Islet precursor cell (in vitro differentiated cells): ENCODE measurements at regions not wholly inside any gene's neighbourhood (a gene's known extent, or its start where the extent isn't known, plus 50 kb on each side); places are given as distances from the start of the nearest gene placed in this dataset.
"Not testable (repeated sequence)": the region's sequence is repeated elsewhere in the genome, so short reads cannot be mapped to it uniquely, and the experiment has no call there.

Source experiments
- DNase-seq: peaks from one replicate; pipeline ENCODE4 v3.0.0-alpha.2; 2018

- peak; percentile 1 for DNase-seq
These were observed 158.3 kb upstream of the WSCD1 start for GRCh38 chr17:5911919-5912318.

DNA sequence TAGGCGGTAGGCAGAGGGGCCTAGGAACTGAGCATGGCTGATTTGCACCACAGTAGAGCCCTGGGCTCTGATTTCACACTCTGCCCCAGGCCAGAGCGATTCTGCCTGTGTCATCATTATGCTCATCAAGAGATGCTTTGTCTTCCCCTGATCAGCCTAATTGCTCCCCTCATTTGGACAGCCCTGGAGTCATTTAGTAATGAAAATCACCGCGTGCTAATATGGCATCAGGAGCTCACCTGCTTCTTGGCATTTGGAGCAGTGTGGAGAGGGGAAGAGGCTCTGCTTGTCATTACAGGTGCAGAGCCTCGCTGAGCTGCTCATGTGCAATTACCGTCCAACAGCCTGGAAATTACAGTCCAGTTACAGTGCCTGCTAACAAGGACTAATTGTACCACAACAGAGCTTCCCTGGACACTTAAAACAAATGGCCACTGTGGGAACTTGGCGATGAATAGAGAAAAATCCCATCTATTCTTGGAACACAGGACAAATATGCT is 157.1 kb upstream of the WSCD1 start:
- peak; percentile 48 for DNase-seq

- DNase-seq: no peak
These were observed 156.5 kb upstream of the WSCD1 start for GRCh38 chr17:5913641-5914040.

GRCh38 chr17:5915337-5915736 is 154.8 kb upstream of the WSCD1 start:
- DNase-seq: peak; percentile 23

GRCh38 chr17:5919089-5919488 is 151.1 kb upstream of the WSCD1 start:
- DNase-seq: peak; percentile 7

DNA sequence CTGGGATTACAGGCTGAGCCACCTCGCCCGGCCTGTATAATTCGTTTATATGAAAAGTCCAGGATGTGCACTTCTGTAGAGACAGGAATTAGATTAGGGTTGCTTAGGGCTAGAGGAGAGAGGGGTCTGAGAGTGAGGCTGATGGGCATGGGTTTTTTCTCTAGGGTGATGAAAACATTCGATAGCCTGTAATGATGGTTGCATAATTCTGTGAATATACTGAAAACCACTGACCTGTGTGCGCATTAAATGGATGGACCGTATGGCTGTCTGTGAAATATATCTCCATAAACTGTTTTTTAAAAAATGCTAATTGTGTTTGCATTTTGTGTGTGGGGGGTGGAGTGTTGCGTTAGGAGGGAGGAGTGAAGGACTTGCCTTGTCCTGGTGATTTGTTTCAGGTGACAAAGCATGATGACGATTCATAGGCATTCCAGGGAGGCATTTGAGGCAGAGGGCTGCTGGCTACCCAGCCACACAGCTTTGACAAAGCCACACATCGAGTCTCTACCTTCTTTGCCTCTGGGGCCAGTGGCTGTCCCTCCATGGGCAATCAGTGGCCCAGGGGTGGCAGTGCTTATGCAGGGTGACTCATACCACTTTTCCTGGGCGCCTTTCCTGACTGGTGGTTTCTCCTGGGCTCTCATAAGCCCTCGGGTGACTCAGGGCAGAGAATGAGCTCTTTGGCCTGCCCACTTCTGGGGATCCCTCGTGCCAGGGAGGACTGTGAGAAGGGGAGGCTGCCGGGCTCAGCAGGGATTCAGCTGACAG is 148.5 kb upstream of the WSCD1 start:
- peak; percentile 66 for DNase-seq

DNA sequence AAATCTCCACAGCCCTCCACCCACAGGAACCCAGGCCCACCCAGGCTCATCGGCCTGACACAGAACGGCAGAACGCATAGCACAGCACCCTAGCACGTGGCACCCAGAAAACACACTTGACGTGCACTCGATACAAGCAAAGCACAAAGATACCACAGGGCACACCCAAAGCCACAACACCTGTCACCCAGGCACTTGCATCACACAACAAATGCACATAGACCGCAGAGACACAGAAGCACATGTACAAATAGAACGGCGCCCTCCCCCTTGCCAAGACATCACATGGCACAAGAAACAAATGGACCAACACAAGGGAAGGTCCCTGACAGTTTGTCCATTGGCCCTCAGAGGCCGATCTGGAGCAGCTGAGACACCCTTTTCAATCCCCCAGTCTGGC is 147.7 kb upstream of the WSCD1 start:
- DNase-seq: no peak

DNA sequence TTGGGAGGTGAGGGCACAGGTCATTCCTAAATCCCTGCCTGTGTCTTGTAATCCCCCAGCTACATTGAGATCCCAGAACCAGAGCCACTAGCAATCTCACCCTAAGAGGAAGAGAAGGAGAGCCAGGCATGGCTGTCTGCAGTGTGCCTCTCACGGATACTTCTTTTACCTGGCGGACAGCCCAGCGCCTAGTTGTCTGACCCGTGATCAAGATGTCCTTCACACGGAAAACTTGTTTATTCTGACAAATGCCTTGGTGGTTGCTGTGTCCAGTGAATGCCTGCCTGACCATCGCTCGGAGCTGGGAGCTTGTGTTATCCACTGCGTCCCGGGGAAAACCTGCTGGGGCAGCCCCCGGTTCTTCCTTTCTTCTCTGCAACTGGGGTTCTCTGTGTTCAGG is 140.5 kb upstream of the WSCD1 start:
- no peak for DNase-seq

GRCh38 chr17:5930555-5930954 is 139.6 kb upstream of the WSCD1 start:
- not testable (repeated sequence) for DNase-seq

- DNase-seq: no peak
These were observed 138.6 kb upstream of the WSCD1 start for GRCh38 chr17:5931616-5932015.

- DNase-seq: no peak
These were observed 136.7 kb upstream of the WSCD1 start for GRCh38 chr17:5933430-5933829.

DNA sequence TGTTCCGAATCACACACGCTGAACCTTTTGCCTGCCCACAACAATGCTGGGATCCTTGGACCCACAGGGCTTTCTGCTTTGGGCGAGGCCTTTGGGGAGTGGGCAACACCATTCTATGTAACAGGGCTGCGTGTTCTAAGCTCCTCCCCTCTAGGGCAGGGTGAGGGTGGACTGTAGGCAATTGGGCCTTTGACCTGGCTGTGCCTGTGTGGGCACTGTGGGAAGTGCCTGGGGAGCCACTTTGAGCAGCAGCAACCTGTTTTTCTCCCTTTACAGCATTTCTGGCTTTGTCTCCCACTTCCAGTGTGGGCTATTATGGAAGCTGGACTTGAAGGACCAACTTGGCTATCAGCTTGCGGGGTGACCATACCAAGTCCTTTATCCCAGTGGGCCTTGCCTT is 128.9 kb upstream of the WSCD1 start:
- DNase-seq: peak; percentile 74

- DNase-seq: no peak
These were observed 127.5 kb upstream of the WSCD1 start for GRCh38 chr17:5942687-5943086.

DNA sequence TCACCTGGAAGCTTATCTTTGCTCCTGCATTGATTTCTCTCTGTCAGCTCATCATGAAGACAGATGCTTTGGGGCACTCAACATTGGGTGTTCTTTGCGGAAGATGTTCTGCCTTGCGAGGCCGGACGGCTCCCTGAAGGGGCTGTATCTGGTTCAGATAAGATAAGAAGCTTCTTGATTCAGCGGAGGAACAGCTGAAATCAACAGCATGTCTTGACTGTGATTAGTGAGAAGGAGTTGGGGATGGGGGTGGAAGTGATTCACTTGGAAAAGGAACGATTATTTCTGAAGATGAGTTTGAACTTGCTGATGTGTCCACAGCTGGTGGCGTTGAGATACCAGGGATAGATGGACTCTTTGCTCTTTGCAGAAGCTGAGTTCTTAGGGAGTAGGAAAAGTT is 126.9 kb upstream of the WSCD1 start:
- no peak for DNase-seq

- DNase-seq: no peak
These were observed 126.2 kb upstream of the WSCD1 start for GRCh38 chr17:5943982-5944381.

- no peak for DNase-seq
These were observed 122.4 kb upstream of the WSCD1 start for GRCh38 chr17:5947701-5948180.

GRCh38 chr17:5948811-5949210 is 121.4 kb upstream of the WSCD1 start:
- no peak for DNase-seq

DNA sequence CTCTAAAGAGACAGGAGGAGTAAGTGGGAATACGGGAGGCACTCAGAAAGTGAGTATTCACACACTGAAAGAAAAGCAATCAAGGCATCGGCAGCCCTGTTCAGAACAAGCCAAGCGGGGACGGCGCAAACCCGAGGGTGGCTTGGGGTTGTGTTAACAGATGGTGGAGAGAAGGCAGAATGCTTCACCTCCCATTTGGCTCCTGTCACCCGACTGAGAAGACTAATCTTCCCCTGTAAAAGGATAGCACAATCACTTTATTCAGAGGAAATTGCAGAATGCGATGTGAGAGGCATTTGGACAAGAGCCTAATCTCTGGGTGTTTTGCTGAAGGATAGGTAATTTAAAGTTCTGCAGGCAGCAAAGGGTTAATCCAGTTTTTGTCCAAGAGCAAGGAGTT is 119.3 kb upstream of the WSCD1 start:
- DNase-seq: no peak

GRCh38 chr17:5951912-5952311 is 118.3 kb upstream of the WSCD1 start:
- no peak for DNase-seq

DNA sequence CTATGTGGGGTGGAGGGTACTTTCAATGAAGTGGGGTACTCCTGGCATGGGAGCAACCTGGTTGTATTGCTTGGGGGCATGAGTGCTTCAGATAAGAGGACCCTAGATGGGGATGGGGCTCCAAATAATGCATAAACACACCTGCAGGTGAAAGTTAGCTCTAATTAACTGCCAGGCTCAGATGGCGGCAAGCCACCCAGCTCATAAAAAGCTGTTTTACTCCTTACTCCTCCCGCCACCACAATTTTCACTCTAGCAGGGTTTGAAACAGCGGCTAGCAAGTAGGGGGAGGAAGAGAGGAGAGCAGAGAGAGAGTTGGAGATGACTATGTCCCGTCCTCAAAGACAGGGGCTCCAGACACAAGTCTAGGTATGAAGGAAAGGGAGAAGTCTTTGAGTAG is 117.7 kb upstream of the WSCD1 start:
- DNase-seq: no peak

GRCh38 chr17:5955764-5956163 is 114.4 kb upstream of the WSCD1 start:
- DNase-seq: no peak

- DNase-seq: no peak
These were observed 111.3 kb upstream of the WSCD1 start for GRCh38 chr17:5958850-5959249.

GRCh38 chr17:5962371-5962770 is 107.8 kb upstream of the WSCD1 start:
- peak; percentile 14 for DNase-seq

DNA sequence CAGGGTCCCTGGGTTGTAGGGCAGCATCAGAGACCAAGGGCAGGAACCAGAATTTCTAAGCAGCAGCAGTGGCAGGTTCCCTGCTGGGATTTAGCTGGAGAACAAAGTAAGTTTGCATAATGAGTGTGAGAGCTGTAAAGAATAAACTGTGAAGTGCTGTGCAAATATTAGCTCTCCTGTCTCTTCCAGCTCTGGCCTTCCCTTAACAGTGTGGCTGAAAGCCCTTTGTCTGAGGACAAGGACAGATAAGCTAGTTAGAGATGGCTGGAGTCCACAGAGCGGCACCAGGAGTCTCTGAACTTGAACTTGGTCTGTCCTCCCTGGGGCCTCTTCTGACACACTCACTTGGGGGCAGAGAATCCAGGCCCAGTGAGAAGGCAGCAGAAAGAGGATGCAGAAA is 98.2 kb upstream of the WSCD1 start:
- DNase-seq: no peak

DNA sequence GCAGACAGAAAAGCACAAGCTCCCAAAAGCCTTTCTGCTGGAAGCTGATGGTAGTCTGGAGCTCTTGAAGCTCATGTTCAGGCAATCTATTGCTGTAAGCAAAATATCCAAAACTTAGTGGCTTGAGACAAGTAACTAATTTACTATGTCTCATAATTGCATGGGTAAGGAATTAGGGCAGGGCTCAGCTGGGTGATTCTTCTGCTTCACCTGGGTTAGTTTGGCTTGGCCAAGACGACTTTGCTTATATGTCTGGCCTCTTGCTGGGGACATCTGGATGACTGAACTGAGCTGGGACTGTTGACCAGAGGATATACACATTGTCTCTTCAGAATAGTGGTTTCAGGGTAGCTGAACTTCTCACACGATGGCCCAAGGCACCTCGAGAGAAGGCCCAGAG is 96.8 kb upstream of the WSCD1 start:
- DNase-seq: no peak
